CD14-positive monocyte (primary cell): ENCODE measurements at regions not wholly inside any gene's neighbourhood (a gene's known extent, or its start where the extent isn't known, plus 50 kb on each side); places are given as distances from the start of the nearest gene placed in this dataset.

Source experiments
- DNase-seq, 3 donors: peaks; one replicate each; pipeline ENCODE4 v3.0.0-alpha.2; 2011 to 2022
- H2AFZ ChIP-seq: 2 replicates; pipeline ENCODE4 v1.6.0; 2012; ENCODE audit warnings: mild to moderate bottlenecking, low read depth, low read length, inconsistent platforms; ENCODE audit not compliant: insufficient read depth, poor library complexity, severe bottlenecking
- H3K27ac ChIP-seq, 2 donors: 1 replicate in 1 of 2; 2 replicates in 1 of 2; pipeline ENCODE4 v1.5.1; 2012 to 2013; ENCODE audit warnings: low read length in 2 of 2, control low read depth in 1 of 2, inconsistent platforms in 1 of 2, low read depth in 1 of 2, mild to moderate bottlenecking in 1 of 2
- H3K27me3 ChIP-seq, 2 donors: one replicate each; pipeline versions ENCODE4 v1.6.0 to v1.6.1; 2011 to 2013; ENCODE audit warnings: low read length in 2 of 2; ENCODE audit not compliant: control insufficient read depth in 2 of 2, insufficient read depth in 2 of 2
- H3K36me3 ChIP-seq, 2 donors: replicated peaks in 1 of 2; 1 replicate in 1 of 2; 2 replicates in 1 of 2; pipeline versions ENCODE4 v1.5.1 to v1.6.1; 2012 to 2013; ENCODE audit warnings: low read length in 2 of 2, control low read depth in 1 of 2, inconsistent platforms in 1 of 2, mild to moderate bottlenecking in 1 of 2; ENCODE audit not compliant: insufficient read depth in 2 of 2, control insufficient read depth in 1 of 2
- H3K4me1 ChIP-seq, 2 donors: 1 replicate in 1 of 2; 2 replicates in 1 of 2; pipeline versions ENCODE4 v1.5.1 to v1.6.1; 2012 to 2013; ENCODE audit warnings: low read length in 2 of 2, control low read depth in 1 of 2, inconsistent platforms in 1 of 2, mild to moderate bottlenecking in 1 of 2, moderate library complexity in 1 of 2; ENCODE audit not compliant: insufficient read depth in 2 of 2, control insufficient read depth in 1 of 2
- H3K4me2 ChIP-seq: replicated peaks from 2 replicates; pipeline ENCODE3; 2012; ENCODE audit warnings: low read length, moderate library complexity, mild to moderate bottlenecking; ENCODE audit not compliant: poor library complexity, severe bottlenecking; ENCODE audit errors: extremely low read depth
- H3K4me3 ChIP-seq, 3 experiments: fragments of 200-600 bp in 1 of 3; sonication (generic) in 1 of 3; replicated peaks in 1 of 3; 1 replicate in 2 of 3; 2 replicates in 1 of 3; pipeline ENCODE4 v1.5.1; 2011 to 2013; ENCODE audit warnings: low read length in 3 of 3, mild to moderate bottlenecking in 3 of 3, control low read depth in 2 of 3, low read depth in 2 of 3, inconsistent platforms in 1 of 3, moderate library complexity in 1 of 3
- H3K79me2 ChIP-seq: 2 replicates; pipeline ENCODE4 v1.6.0; 2012; ENCODE audit warnings: mild to moderate bottlenecking, control low read depth, inconsistent platforms, low read length, moderate library complexity; ENCODE audit not compliant: insufficient read depth
- H3K9ac ChIP-seq: 2 replicates; pipeline ENCODE4 v1.6.0; 2017; ENCODE audit warnings: low read length, mild to moderate bottlenecking; ENCODE audit not compliant: insufficient read depth, poor library complexity, severe bottlenecking
- H3K9me3 ChIP-seq, 2 donors: replicated peaks in 1 of 2; 1 replicate in 1 of 2; 2 replicates in 1 of 2; pipeline versions ENCODE4 v1.5.1 to v1.6.1; 2012 to 2013; ENCODE audit warnings: low read length in 2 of 2, control low read depth in 1 of 2; ENCODE audit not compliant: control insufficient read depth in 1 of 2, insufficient read depth in 1 of 2
- H4K20me1 ChIP-seq: 2 replicates; pipeline ENCODE4 v1.6.0; 2012; ENCODE audit warnings: mild to moderate bottlenecking, low read length, control low read depth, moderate library complexity; ENCODE audit not compliant: insufficient read depth
- H3K27ac Mint-ChIP-seq, 7 donors: one replicate each; pipeline ENCODE4 v1.8.0; 2020; ENCODE audit warnings: mild to moderate bottlenecking in 7 of 7, mixed read lengths in 7 of 7, moderate library complexity in 6 of 7, inconsistent platforms in 2 of 7
- H3K27me3 Mint-ChIP-seq, 3 donors: one replicate each; pipeline ENCODE4 v1.8.0; 2021 to 2022; ENCODE audit warnings: low read depth in 3 of 3, mild to moderate bottlenecking in 3 of 3, mixed read lengths in 3 of 3, moderate library complexity in 3 of 3, inconsistent platforms in 1 of 3
- H3K36me3 Mint-ChIP-seq, 2 donors: one replicate each; pipeline ENCODE4 v1.8.0; 2020; ENCODE audit warnings: mixed read lengths in 2 of 2, inconsistent platforms in 1 of 2, mild to moderate bottlenecking in 1 of 2
- H3K4me1 Mint-ChIP-seq: one replicate; pipeline ENCODE4 v1.8.0; 2020; ENCODE audit warnings: mild to moderate bottlenecking, mixed read lengths
- H3K4me3 Mint-ChIP-seq, 2 donors: one replicate each; pipeline ENCODE4 v1.8.0; 2020; ENCODE audit warnings: mild to moderate bottlenecking in 2 of 2, mixed read lengths in 2 of 2, moderate library complexity in 1 of 2
- H3K9me3 Mint-ChIP-seq, 7 donors: one replicate each; pipeline ENCODE4 v1.8.0; 2020 to 2022; ENCODE audit warnings: mixed read lengths in 7 of 7, mild to moderate bottlenecking in 6 of 7, moderate library complexity in 6 of 7, inconsistent platforms in 2 of 7
- WGBS: methylation state at CpG from one replicate; pipeline ENCODE4 v1.1.5; 2013; ENCODE audit warnings: missing lambda C conversion rate; ENCODE audit not compliant: insufficient coverage; 5-methylcytosine and 5-hydroxymethylcytosine counted together
- intact Hi-C, 2 donors: fragments of 100-400 bp; cut with micrococcal nuclease; formaldehyde crosslinking; loops; one replicate each; pipeline versions ENCODE4 v1.15.0 to v1.15.1; 2023
- TF ChIP-seq, protein P1 (sequence below): fragments of 200-600 bp; IDR thresholded peaks from one replicate; pipeline ENCODE4 v1.8.0; 2022; ENCODE audit warnings: antibody characterized with exemption, mild to moderate bottlenecking

DNA sequence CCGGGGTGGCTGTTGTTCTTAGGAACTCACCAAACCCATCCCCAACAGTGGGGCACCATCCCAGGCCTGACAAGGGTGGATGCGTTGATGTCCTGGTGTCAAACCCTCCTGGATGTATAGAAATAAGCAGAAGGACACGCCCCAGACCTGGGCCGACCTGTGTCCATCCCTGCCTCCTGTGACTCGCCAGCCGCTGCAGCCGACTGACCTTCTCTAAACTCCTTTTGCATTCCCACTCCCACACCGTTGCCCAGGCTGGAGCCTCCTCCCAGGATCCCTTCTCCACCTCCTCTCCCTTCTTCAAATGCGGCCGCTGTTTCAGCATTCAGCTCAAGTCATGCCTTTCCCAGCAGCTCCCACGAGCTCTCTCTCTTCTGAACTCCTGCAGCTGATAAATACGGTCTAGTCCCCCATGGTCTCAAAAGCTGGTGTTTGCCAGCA lies 213.2 kb upstream of the IER5L start:
- H3K79me2 ChIP-seq = no peaks in the 10 kb centered on the region
- no peak overlapping the region for H2AFZ ChIP-seq
- H3K36me3 Mint-ChIP-seq = no peaks in the 10 kb centered on the region
- TF ChIP-seq, protein P1, sequence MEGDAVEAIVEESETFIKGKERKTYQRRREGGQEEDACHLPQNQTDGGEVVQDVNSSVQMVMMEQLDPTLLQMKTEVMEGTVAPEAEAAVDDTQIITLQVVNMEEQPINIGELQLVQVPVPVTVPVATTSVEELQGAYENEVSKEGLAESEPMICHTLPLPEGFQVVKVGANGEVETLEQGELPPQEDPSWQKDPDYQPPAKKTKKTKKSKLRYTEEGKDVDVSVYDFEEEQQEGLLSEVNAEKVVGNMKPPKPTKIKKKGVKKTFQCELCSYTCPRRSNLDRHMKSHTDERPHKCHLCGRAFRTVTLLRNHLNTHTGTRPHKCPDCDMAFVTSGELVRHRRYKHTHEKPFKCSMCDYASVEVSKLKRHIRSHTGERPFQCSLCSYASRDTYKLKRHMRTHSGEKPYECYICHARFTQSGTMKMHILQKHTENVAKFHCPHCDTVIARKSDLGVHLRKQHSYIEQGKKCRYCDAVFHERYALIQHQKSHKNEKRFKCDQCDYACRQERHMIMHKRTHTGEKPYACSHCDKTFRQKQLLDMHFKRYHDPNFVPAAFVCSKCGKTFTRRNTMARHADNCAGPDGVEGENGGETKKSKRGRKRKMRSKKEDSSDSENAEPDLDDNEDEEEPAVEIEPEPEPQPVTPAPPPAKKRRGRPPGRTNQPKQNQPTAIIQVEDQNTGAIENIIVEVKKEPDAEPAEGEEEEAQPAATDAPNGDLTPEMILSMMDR = no peak
- no peak overlapping the region for H3K27ac ChIP-seq
- H3K27me3 ChIP-seq = no peaks in the 10 kb centered on the region
- H3K4me1 Mint-ChIP-seq = peaks cover 6% of the 10 kb centered on the region
- peak overlapping the region in 1 of 7 donors; percentile 83 for H3K27ac Mint-ChIP-seq
- peaks cover 4 to 8% of the 10 kb centered on the region in 2 donors for H3K4me1 ChIP-seq
- H3K4me3 Mint-ChIP-seq = no peak overlapping the region
- no peaks in the 10 kb centered on the region for H3K9me3 Mint-ChIP-seq
- DNase-seq = no peak
- no peaks in the 10 kb centered on the region for H4K20me1 ChIP-seq
- intact Hi-C loops = no loop called here
- 97% methylated on average over 10 of the region's 12 CpGs for WGBS
- H3K4me3 ChIP-seq = no peak overlapping the region
- no peak overlapping the region for H3K4me2 ChIP-seq
- no peaks in the 10 kb centered on the region for H3K9me3 ChIP-seq
- H3K36me3 ChIP-seq = no peaks in the 10 kb centered on the region
- no peak overlapping the region for H3K9ac ChIP-seq
- H3K27me3 Mint-ChIP-seq = peaks cover 0 to 4% (median 0%) of the 10 kb centered on the region in 3 donors

DNA sequence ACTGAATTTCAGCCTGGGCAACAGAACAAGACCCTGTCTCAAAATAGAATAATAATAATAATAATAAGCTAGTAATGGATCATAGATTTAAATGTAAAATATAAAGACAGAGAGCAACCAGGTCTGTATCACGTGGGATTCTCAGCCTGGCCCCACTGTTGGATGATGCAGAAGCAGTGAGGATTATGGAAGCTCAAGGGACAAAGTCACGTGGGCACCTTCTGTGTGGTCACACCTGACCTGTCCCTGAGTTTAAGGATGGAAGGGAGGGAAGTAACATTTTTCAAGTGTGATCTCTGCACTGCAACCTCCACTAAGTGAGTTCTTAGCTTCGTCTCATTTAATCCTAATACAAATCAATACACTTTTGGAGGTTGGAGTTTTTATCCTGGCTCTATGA lies 212.5 kb upstream of the IER5L start:
- Histone ChIP-seq H3K79me2 (no peaks in the 10 kb centered on the region), H3K27me3 (no peaks in the 10 kb centered on the region), H3K4me1 (peaks cover 4 to 12% of the 10 kb centered on the region in 2 donors), H3K9ac (no peak overlapping the region), H3K9me3 (no peaks in the 10 kb centered on the region), H4K20me1 (no peaks in the 10 kb centered on the region), H3K4me3 (no peak overlapping the region), H2AFZ (no peak overlapping the region), H3K36me3 (no peaks in the 10 kb centered on the region), H3K27ac (no peak overlapping the region), H3K4me2 (no peak overlapping the region)
- no peaks in the 10 kb centered on the region for H3K9me3 Mint-ChIP-seq
- H3K4me1 Mint-ChIP-seq = peaks cover 13% of the 10 kb centered on the region
- H3K4me3 Mint-ChIP-seq = no peak overlapping the region
- H3K27me3 Mint-ChIP-seq = peaks cover 0 to 4% (median 0%) of the 10 kb centered on the region in 3 donors
- H3K27ac Mint-ChIP-seq = no peak overlapping the region
- 79% methylated on average over 2 of the region's 3 CpGs for WGBS
- intact Hi-C loops = no loop called here
- DNase-seq = no peak
- no peaks in the 10 kb centered on the region for H3K36me3 Mint-ChIP-seq
- TF ChIP-seq, protein P1 = no peak
